ENCODE measurements at regions not wholly inside any gene's neighbourhood (a gene's known extent, or its start where the extent isn't known, plus 50 kb on each side); places are given as distances from the start of the nearest gene placed in this dataset.

GRCh38 chr1:201758499-201759050 is 70.4 kb upstream of the IPO9 start:
- Histone ChIP-seq H3K27me3 (ENCODE audit: insufficient read depth) (no peaks in the 10 kb centered on the region), H3F3A (replicated peaks; ENCODE audit: low read depth) (no peaks in the 10 kb centered on the region), H4K20me1 (replicated peaks; ENCODE audit: insufficient read depth) (no peaks in the 10 kb centered on the region), H3K36me3 (ENCODE audit: insufficient read depth) (no peaks in the 10 kb centered on the region), H3K4me2 (no peak overlapping the region), H3K4me1 (ENCODE audit: insufficient read depth) (peaks cover 28% of the 10 kb centered on the region), H3K9me2 (ENCODE audit: insufficient read depth) (no peaks in the 10 kb centered on the region), H2AFZ (no peak overlapping the region), H3K4me3 (no peak overlapping the region), H3K27ac (ENCODE audit: low read depth) (no peak overlapping the region), H3K79me2 (replicated peaks; ENCODE audit: insufficient read depth) (peaks cover 11% of the 10 kb centered on the region; the same call in 1 of the 2 replicates)
- Mint-ChIP-seq H3K9me3 (no peaks in the 10 kb centered on the region), H3K27ac (no peak overlapping the region), H3K4me1 (peaks cover 42% of the 10 kb centered on the region), H3K4me3 (no peak overlapping the region), H3K27me3 (ENCODE audit: insufficient read depth, low read depth, poor library complexity) (peaks cover 2% of the 10 kb centered on the region), H3K36me3 (ENCODE audit: low read depth) (no peaks in the 10 kb centered on the region)
- no peak for DNase-seq (ENCODE audit: low spot score)
- ATAC-seq = no peak
- TF ChIP-seq EZH2phosphoT487 (IDR thresholded peaks at IDR 0.05; ENCODE audit: unreplicated experiment) (no peak), CTCF (conservative IDR thresholded peaks at IDR 0.05; ENCODE audit: low read depth in 2 of 2) (no peak), ZNF114 (CRISPR knock-in tag; IDR thresholded peaks at IDR 0.05) (no peak), CREB1 (CRISPR knock-in tag; IDR thresholded peaks at IDR 0.05; ENCODE audit: low read depth) (no peak), POLR2AphosphoS5 (IDR thresholded peaks at IDR 0.05; ENCODE audit: low read depth) (no peak), ZNF331 (CRISPR knock-in tag; IDR thresholded peaks at IDR 0.05; ENCODE audit: low read depth) (no peak)

- Histone ChIP-seq H3K27ac (ENCODE audit: low read depth) (no peak overlapping the region; the same call in 1 of the 2 replicates), H3F3A (replicated peaks; ENCODE audit: low read depth) (no peaks in the 10 kb centered on the region), H3K79me2 (replicated peaks; ENCODE audit: insufficient read depth) (peaks cover 15% of the 10 kb centered on the region; the same call in 1 of the 2 replicates), H3K36me3 (ENCODE audit: insufficient read depth) (no peaks in the 10 kb centered on the region), H3K27me3 (ENCODE audit: insufficient read depth) (no peaks in the 10 kb centered on the region), H3K4me1 (ENCODE audit: insufficient read depth) (peaks cover 21% of the 10 kb centered on the region), H2AFZ (no peak overlapping the region), H4K20me1 (replicated peaks; ENCODE audit: insufficient read depth) (no peaks in the 10 kb centered on the region), H3K9me2 (ENCODE audit: insufficient read depth) (no peaks in the 10 kb centered on the region), H3K4me3 (no peak overlapping the region), H3K4me2 (no peak overlapping the region)
- H3K9me3 Mint-ChIP-seq = no peaks in the 10 kb centered on the region
- DNase-seq (ENCODE audit: low spot score) (no peak), ATAC-seq (no peak)
- peaks cover 2% of the 10 kb centered on the region for H3K27me3 Mint-ChIP-seq (ENCODE audit: insufficient read depth, low read depth, poor library complexity)
- H3K27ac Mint-ChIP-seq = no peak overlapping the region
- H3K4me1 Mint-ChIP-seq = peaks cover 37% of the 10 kb centered on the region
- no peaks in the 10 kb centered on the region for H3K36me3 Mint-ChIP-seq (ENCODE audit: low read depth)
- H3K4me3 Mint-ChIP-seq = no peak overlapping the region
- TF ChIP-seq ZNF462 (CRISPR knock-in tag; IDR thresholded peaks at IDR 0.05) (no peak), ETS1 (IDR thresholded peaks at IDR 0.05) (no peak), POLR2AphosphoS5 (IDR thresholded peaks at IDR 0.05; ENCODE audit: low read depth) (no peak), ZNF114 (CRISPR knock-in tag; IDR thresholded peaks at IDR 0.05) (no peak)
Observed at GRCh38 chr1:201759194-201759815, 69.7 kb upstream of the IPO9 start.
